HG02798 (cell line): ENCODE measurements at regions not wholly inside any gene's neighbourhood (a gene's known extent, or its start where the extent isn't known, plus 50 kb on each side); places are given as distances from the start of the nearest gene placed in this dataset.

Source experiments
- ATAC-seq: cut with Tn5 transposase; IDR thresholded peaks from one replicate; pipeline ENCODE4 v1.9.1; 2021; ENCODE audit warnings: mild to moderate bottlenecking; ENCODE audit not compliant: unreplicated experiment, poor library complexity

GRCh38 chr17:413706-414380 lies 61.2 kb upstream of the RPH3AL start:
- no peak for ATAC-seq

DNA sequence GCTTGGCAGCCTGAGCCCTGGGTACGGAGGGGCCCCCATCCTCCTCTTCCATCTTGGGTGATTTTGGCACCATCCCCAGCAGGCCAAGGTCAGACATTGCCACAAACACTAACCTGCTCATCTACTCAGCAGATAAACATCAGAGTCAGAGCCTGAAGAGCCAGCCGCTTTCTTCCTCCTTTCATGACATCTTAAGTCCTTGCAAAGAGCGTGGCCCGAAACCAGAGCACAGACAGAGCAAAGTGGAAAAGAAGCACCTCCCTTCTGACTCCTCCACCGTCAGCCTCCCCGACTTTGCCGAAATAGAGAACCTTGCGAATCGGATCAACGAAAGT lies 60.4 kb upstream of the RPH3AL start:
- ATAC-seq: no peak

DNA sequence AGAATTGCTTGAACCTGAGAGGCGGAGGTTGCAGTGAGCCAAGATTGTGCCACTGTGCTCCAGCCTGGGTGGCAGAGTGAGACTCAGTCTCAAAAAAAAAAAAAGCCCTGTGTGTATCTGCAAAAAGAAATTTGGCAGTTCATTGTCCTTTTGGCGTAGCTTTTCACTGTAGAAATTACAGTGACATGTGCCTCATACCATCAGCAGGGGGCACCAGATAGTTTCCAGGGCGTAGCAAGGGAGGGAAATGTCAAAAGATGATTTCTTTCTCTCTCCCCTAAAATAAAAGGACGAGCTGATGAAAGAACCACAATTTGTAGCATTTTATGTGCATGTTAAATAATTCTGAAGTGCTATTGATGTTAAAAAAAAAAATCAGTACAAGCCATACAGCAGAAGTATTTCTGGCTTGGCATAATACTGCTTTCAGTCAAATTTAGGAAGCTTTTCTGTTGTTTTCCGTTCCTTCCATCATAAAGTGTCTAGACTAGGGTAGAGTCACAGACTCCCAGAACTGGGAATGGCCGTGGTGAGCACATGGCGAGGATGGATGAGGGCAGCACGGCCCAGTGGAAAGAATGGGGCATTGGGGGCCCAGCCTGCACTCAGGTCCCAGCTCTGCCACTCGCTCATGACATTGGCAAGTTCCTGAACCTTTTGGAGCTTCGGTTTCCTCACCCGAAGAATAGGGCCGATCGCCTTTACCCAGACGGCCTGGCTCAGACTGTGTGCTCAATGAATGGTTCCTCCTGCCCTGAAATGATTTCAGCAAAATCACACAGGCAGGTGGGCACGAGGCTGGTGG lies 59.8 kb upstream of the RPH3AL start:
- no peak for ATAC-seq

DNA sequence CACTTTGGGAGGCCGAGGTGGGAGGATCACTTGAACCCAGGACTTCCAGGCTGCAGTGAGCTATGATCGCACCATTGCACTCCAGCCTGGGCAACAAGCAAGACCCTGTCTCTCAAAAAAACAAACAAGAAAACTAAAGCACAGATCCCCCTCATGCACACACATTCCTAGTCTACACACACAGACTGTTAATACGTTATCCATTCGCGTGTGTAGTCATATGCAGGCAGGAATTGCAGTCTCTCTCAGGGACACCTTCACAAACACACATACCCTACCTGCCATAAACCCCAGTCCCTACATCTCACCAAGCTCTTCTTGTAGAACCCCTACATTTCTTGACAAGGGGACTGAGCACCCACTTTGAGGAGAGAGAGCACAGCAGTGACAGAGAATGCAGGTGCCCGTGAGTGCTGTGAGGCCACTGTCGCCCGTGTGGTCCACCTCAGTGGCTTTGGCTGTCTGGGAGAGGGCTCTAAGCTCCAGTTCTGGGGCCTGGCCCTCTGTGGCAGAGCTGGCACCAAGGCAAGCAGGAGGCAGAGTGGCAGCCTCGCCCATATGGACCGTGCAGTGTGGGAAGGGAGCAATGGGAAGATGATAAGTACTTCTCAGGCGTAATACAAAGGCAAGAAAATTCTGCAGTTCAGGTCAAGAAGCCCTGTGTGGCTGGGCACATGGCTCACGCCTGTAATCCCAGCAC lies 59.0 kb upstream of the RPH3AL start:
- no peak for ATAC-seq

DNA sequence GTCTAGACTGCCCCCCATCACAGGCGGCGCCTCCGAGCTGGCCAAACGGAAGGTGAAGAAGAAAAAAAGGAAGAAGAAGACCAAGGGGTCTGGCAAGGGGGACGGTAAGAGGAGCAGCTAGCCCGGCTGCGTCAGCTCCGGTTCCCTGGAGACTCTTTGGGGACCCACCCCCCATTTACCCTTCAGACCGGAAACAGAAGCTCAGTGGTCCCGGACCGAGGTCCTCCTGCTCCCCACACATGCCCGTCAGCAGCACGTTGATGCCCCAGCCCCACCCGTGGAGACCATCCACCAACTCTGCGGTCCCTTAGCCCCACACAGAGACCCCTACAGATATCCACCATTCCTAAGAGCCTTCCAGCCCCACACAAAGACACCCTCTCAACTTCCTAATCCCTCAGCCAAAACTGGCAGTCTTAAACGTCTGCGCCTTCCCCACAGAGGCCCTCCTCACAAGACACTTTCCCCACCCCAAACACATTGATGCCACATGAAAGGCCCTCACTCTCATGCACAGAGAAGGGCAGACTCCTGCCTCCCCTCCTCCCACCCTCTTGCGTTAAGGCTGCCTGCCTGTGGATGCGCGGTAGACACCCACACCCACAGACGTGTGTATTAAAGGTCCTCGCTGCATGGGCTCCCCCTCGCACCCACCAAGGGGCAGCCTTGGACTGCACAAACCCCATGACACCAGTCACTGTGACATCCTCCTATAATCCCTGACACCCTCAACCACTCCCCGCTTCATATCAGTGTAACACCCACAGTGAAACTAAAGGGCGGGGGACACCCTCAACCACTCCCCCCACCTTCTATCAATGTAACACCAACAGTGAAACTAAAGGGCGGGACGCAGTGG lies 58.2 kb upstream of the RPH3AL start:
- ATAC-seq: no peak

DNA sequence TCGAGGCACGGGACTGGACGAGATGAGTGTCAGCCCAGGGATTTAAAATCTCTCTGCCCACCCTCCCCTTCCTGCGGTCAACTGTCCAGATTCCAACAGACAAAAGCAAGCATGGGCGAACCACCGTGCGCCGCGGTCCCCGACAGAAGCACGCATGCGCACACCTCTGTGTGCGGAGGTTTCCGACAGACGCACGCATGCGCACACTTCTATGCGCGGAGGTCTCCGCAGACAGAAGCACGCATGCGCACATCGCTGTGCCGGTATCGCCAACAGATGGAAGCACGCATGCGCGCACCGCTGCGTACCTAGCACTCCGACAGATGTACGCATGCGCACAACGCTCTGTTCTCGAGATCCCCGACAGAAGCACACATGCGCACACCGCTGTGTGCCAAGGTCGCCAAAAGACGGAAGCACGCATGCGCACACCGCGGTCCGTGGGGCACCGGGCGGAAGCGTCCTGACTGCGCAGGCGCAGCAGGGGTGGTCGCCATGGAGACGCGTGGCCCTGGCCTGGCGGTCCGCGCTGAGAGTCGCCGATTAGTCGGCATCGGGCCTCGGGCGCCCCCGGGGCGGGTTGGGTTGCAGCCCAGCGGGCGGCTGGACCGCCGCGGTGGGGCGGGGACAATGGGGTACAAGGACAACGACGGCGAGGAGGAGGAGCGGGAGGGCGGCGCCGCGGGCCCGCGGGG lies 57.4 kb upstream of the RPH3AL start:
- peak; percentile 95 for ATAC-seq

GRCh38 chr17:409308-409847 lies 56.8 kb upstream of the RPH3AL start:
- no peak for ATAC-seq

- ATAC-seq: no peak
These were observed 52.1 kb upstream of the RPH3AL start for GRCh38 chr17:404703-405102.
